Colonic mucosa (tissue), 4 donors: ENCODE measurements at regions not wholly inside any gene's neighbourhood (a gene's known extent, or its start where the extent isn't known, plus 50 kb on each side); places are given as distances from the start of the nearest gene placed in this dataset.

Source experiments
- DNase-seq: peaks from one replicate; pipeline ENCODE4 v3.0.0-alpha.2; 2020
- H3K27ac ChIP-seq: fragments of 200-600 bp; one replicate; pipeline ENCODE4 v1.8.0; 2021
- H3K27me3 ChIP-seq: fragments of 200-600 bp; one replicate; pipeline ENCODE4 v1.8.0; 2021
- H3K36me3 ChIP-seq: fragments of 200-600 bp; one replicate; pipeline ENCODE4 v1.8.0; 2021
- H3K4me1 ChIP-seq: fragments of 200-600 bp; one replicate; pipeline ENCODE4 v1.8.0; 2021; ENCODE audit warnings: mild to moderate bottlenecking
- H3K4me3 ChIP-seq: fragments of 200-600 bp; one replicate; pipeline ENCODE4 v1.8.0; 2021
- H3K9ac ChIP-seq, 2 donors: one replicate each; pipeline ENCODE4 v1.7.0; 2013; ENCODE audit warnings: control low read depth in 2 of 2, low read depth in 2 of 2, low read length in 2 of 2
- H3K9me3 ChIP-seq: fragments of 200-600 bp; one replicate; pipeline ENCODE4 v1.8.0; 2021
- CTCF ChIP-seq: fragments of 200-600 bp; IDR thresholded peaks from one replicate; pipeline ENCODE4 v1.8.0; 2022; ENCODE audit warnings: antibody characterized with exemption, mild to moderate bottlenecking
- intact Hi-C: fragments of 100-400 bp; cut with DNase I; formaldehyde crosslinking; loops from one replicate; pipeline ENCODE4 v1.14.1; 2022
- donor health status: healthy.
- donor health status: DM: no; HTN: no; CAD: no.
- donor health status: DM: no; HTN: no; CAD: no.

DNA sequence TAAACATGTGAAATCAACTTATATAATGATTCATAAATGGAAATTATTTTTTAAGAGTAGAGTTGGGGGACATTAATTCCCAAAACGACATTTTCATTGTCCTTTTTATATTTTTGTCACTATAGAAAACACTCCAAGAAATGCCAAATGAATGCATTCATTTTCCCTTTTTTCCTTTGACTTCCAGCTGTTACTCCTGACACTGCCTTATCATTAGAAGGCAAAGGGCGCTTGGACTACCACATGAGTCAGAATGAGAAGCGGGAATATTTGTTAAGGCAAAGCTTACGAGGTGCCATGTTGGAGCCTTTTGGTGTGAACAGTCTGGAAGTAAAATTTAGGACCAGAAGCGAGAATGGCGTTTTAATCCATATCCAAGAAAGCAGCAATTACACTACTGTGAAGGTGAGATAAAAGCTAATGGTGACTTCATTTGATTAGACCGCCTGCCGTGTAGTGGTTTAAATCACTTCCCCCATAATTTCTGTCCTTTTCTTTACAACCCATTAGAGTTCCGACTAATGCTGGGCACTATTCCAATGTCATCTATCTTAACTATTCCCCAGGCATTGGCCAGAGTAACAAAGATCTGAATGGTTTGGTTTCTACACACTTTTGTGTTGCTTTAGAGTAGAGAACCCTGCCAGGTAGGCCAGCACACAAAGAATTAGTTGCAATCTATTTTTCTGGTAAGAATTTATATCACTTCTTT lies 166.7 kb downstream of the FAT4 start:
- no peak overlapping the region for H3K27ac ChIP-seq
- no peak for TF ChIP-seq CTCF
- H3K9ac ChIP-seq = no peak overlapping the region
- H3K36me3 ChIP-seq = no peaks in the 10 kb centered on the region
- no peaks in the 10 kb centered on the region for H3K27me3 ChIP-seq
- no peaks in the 10 kb centered on the region for H3K9me3 ChIP-seq
- H3K4me3 ChIP-seq = no peak overlapping the region
- no peak for DNase-seq
- H3K4me1 ChIP-seq = no peaks in the 10 kb centered on the region
- intact Hi-C loops = no loop called here

DNA sequence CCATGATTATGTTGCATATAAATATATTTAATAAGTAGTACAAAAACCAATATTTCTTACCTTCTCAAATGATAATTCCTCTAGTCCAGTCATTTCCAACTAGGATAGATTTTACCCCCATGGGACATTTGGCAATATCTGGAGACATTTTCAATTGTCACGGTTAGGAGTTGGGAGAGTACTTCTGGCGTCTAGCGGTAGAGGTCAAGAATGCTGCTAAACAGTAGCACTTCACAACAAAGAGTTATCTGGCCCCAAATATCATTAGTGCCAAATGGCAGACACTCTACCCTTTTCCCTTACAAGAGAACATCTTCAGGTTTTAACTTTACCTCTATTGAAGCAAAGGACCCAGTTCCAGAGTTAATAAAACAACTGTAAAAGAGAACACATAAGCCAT lies 168.1 kb downstream of the FAT4 start:
- intact Hi-C loops = no loop called here

DNA sequence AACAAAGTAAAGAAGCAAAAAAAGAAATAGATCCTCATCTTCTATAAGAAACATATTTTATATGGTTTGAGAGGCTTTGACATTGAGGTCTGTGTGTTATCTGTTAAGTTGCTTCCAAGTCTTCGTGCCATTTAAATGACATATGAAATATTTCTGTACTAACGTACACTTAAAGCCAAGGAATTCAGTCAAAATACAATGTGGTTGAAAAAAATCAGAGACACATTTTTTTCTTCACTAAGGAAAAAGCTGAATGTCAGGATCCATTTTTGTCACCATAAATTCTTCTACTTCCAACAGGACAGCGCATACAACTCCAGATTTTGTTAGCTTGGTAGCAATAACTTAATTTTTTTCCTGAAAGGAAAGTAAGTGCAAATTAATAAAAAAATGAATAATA lies 168.5 kb downstream of the FAT4 start:
- intact Hi-C loops = no loop called here
- Histone ChIP-seq H3K4me3 (no peak overlapping the region), H3K9me3 (no peaks in the 10 kb centered on the region), H3K27me3 (no peaks in the 10 kb centered on the region), H3K27ac (no peak overlapping the region), H3K9ac (no peak overlapping the region), H3K36me3 (no peaks in the 10 kb centered on the region), H3K4me1 (no peaks in the 10 kb centered on the region)
- no peak for DNase-seq
- no peak for TF ChIP-seq CTCF

More for the DNA sequence above, 168.1 kb downstream of the FAT4 start:
- DNase-seq = no peak
- H3K27me3 ChIP-seq = no peaks in the 10 kb centered on the region
- H3K27ac ChIP-seq = no peak overlapping the region
- no peaks in the 10 kb centered on the region for H3K9me3 ChIP-seq
- H3K4me1 ChIP-seq = no peaks in the 10 kb centered on the region
- TF ChIP-seq CTCF = no peak
- H3K4me3 ChIP-seq = no peak overlapping the region
- no peaks in the 10 kb centered on the region for H3K36me3 ChIP-seq
- no peak overlapping the region for H3K9ac ChIP-seq

- Histone ChIP-seq H3K36me3 (no peaks in the 10 kb centered on the region), H3K27ac (no peak overlapping the region), H3K27me3 (no peaks in the 10 kb centered on the region), H3K9ac (no peak overlapping the region), H3K9me3 (no peaks in the 10 kb centered on the region), H3K4me1 (no peaks in the 10 kb centered on the region), H3K4me3 (no peak overlapping the region)
- DNase-seq = no peak
- intact Hi-C loops = no loop called here
- no peak for TF ChIP-seq CTCF
Measured at GRCh38 chr4:125484912-125485311, 170.2 kb downstream of the FAT4 start.

DNA sequence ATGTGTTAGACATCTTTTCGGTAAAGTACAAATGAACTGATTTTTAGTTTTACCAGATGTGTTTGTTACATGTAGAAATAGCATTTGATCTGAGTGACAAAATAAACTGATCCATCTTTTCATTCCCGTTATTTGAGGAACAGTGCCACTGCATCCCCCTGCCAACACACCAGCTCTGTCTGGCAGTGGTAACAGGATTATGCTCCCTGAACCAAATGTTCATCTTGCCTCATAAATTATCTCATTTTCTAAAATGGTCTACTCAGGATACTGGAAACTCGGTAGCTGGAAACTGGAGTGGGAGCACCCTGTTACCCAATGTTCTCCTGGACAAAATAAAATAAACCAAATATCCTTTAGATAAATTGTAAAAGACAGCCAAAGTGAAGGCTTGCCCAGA lies 171.6 kb downstream of the FAT4 start:
- H3K27me3 ChIP-seq = no peaks in the 10 kb centered on the region
- no peaks in the 10 kb centered on the region for H3K9me3 ChIP-seq
- no peak overlapping the region for H3K9ac ChIP-seq
- no peaks in the 10 kb centered on the region for H3K36me3 ChIP-seq
- no peak overlapping the region for H3K4me3 ChIP-seq
- H3K27ac ChIP-seq = no peak overlapping the region
- intact Hi-C loops = no loop called here
- no peaks in the 10 kb centered on the region for H3K4me1 ChIP-seq
- DNase-seq = no peak
- no peak for TF ChIP-seq CTCF
